DOHH2 (cell line): ENCODE measurements at regions not wholly inside any gene's neighbourhood (a gene's known extent, or its start where the extent isn't known, plus 50 kb on each side); places are given as distances from the start of the nearest gene placed in this dataset.

ENCODE experiments used
- H3F3A ChIP-seq: fragments of 200-600 bp; sonication (generic), shearing (Covaris generic); 2 replicates; pipeline ENCODE4 v1.6.0; 2016; ENCODE audit warnings: antibody characterized with exemption, mild to moderate bottlenecking; ENCODE audit not compliant: control insufficient read depth, insufficient read depth
- H3K27ac ChIP-seq: fragments of 200-600 bp; sonication (generic); 2 replicates; pipeline ENCODE4 v1.5.1; 2014; ENCODE audit warnings: low read depth, mild to moderate bottlenecking, low read length, moderate library complexity
- H3K27me3 ChIP-seq: fragments of 200-600 bp; sonication (generic); 2 replicates; pipeline ENCODE4 v1.6.1; 2014; ENCODE audit warnings: mild to moderate bottlenecking, low read length, mixed read lengths; ENCODE audit not compliant: control insufficient read depth
- H3K36me3 ChIP-seq: fragments of 200-600 bp; sonication (generic); 2 replicates; pipeline ENCODE4 v1.6.1; 2014; ENCODE audit warnings: mild to moderate bottlenecking, low read length, moderate library complexity, mixed read lengths; ENCODE audit not compliant: control insufficient read depth
- H3K4me1 ChIP-seq: fragments of 200-600 bp; sonication (generic); 2 replicates; pipeline ENCODE4 v1.6.1; 2014; ENCODE audit warnings: mild to moderate bottlenecking, low read length, mixed read lengths; ENCODE audit not compliant: control insufficient read depth
- H3K4me2 ChIP-seq: fragments of 200-600 bp; sonication (generic); 2 replicates; pipeline ENCODE4 v1.6.0; 2014; ENCODE audit warnings: mild to moderate bottlenecking, low read length, moderate library complexity
- H3K4me3 ChIP-seq: fragments of 200-600 bp; sonication (generic); 2 replicates; pipeline ENCODE4 v1.5.1; 2014; ENCODE audit warnings: mild to moderate bottlenecking, low read length, mixed read lengths
- H3K79me2 ChIP-seq: fragments of 200-600 bp; sonication (generic); 2 replicates; pipeline ENCODE4 v1.6.1; 2014; ENCODE audit warnings: mild to moderate bottlenecking, low read length, mixed read lengths; ENCODE audit not compliant: control insufficient read depth
- H3K9me2 ChIP-seq: fragments of 200-600 bp; sonication (generic); replicated peaks from 2 replicates; pipeline ENCODE4 v1.6.1; 2014; ENCODE audit warnings: mild to moderate bottlenecking, low read length, mixed read lengths; ENCODE audit not compliant: control insufficient read depth
- H3K9me3 ChIP-seq: fragments of 200-600 bp; sonication (generic); 2 replicates; pipeline ENCODE4 v1.6.1; 2014; ENCODE audit warnings: antibody characterized with exemption, low read length, mixed read lengths; ENCODE audit not compliant: control insufficient read depth, insufficient read depth
- H4K20me1 ChIP-seq: fragments of 200-600 bp; sonication (generic); 2 replicates; pipeline ENCODE4 v1.6.0; 2014; ENCODE audit warnings: low read depth, mild to moderate bottlenecking, antibody characterized with exemption, low read length, moderate library complexity; ENCODE audit not compliant: control insufficient read depth, insufficient read depth
- EZH2phosphoT487 ChIP-seq: fragments of 200-600 bp; sonication (generic); IDR thresholded peaks from 2 replicates; pipeline ENCODE4 v1.6.1; 2017; ENCODE audit warnings: borderline replicate concordance, mild to moderate bottlenecking, antibody characterized with exemption, low read length, moderate library complexity, mixed read lengths
- TF ChIP-seq, protein P1 (sequence below): fragments of 200-600 bp; sonication (generic); IDR thresholded peaks from one replicate; pipeline ENCODE4 v1.5.1; 2014; ENCODE audit warnings: antibody characterized with exemption, mild to moderate bottlenecking, low read depth, low read length; ENCODE audit not compliant: poor library complexity, severe bottlenecking

DNA sequence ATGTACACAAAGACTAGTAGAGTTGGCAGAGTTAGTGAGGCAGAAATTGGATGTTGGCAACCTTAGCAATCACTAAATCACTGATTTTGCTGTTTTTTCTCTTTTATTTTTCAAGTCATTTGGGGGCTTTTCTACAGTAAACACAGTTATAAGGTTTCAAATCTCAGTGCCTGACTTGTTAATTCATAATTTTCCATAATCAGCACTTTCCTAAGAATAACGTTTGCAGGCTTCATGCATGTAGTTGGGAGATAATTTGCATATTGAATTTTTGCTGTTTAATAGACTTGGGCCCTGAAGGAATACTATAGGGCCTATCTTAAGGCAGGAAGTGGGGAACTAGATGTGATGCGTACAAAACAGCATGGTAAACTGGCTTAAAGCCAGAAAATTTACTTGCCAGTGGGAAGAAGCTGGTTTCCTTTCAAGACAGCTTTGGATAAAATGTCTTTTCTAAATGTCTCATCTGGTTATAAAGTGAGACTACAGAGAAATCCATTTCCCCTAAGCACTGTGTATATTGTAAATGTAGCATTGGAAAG lies 127.2 kb upstream of the SMIM21 start:
- Histone ChIP-seq H3K79me2 (no peaks in the 10 kb centered on the region), H3K9me3 (no peaks in the 10 kb centered on the region), H3K4me3 (no peak overlapping the region), H3K9me2 (no peaks in the 10 kb centered on the region), H4K20me1 (no peaks in the 10 kb centered on the region), H3F3A (no peaks in the 10 kb centered on the region), H3K36me3 (no peaks in the 10 kb centered on the region), H3K27ac (no peak overlapping the region), H3K4me2 (no peak overlapping the region), H3K27me3 (no peaks in the 10 kb centered on the region), H3K4me1 (no peaks in the 10 kb centered on the region)
- no peak for TF ChIP-seq EZH2phosphoT487
- TF ChIP-seq, protein P1, sequence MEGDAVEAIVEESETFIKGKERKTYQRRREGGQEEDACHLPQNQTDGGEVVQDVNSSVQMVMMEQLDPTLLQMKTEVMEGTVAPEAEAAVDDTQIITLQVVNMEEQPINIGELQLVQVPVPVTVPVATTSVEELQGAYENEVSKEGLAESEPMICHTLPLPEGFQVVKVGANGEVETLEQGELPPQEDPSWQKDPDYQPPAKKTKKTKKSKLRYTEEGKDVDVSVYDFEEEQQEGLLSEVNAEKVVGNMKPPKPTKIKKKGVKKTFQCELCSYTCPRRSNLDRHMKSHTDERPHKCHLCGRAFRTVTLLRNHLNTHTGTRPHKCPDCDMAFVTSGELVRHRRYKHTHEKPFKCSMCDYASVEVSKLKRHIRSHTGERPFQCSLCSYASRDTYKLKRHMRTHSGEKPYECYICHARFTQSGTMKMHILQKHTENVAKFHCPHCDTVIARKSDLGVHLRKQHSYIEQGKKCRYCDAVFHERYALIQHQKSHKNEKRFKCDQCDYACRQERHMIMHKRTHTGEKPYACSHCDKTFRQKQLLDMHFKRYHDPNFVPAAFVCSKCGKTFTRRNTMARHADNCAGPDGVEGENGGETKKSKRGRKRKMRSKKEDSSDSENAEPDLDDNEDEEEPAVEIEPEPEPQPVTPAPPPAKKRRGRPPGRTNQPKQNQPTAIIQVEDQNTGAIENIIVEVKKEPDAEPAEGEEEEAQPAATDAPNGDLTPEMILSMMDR = no peak

DNA sequence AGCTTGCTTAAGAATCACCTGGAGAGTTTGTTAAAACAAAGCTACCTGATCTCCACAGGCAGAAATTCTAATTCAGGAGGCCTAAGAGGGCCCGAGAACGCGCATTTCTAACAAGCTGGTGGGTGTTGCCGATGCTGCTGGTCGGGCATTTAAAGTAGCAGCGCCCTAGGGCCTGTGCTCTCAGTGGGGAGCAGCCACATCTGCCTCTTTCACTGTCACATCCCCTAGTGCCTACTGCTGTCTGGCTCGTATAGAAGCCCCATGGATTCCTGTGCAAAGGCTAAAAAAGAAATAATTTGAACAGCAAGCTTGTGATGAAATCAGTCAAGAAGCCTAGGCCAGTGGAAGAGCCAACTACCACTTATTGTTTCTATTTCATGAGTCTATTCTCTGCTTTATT lies 126.7 kb upstream of the SMIM21 start:
- Histone ChIP-seq H3K27me3 (no peaks in the 10 kb centered on the region), H3K27ac (no peak overlapping the region), H3K4me1 (no peaks in the 10 kb centered on the region), H3K4me3 (no peak overlapping the region), H3K79me2 (no peaks in the 10 kb centered on the region), H3K4me2 (no peak overlapping the region), H3K36me3 (no peaks in the 10 kb centered on the region), H3F3A (no peaks in the 10 kb centered on the region), H3K9me3 (no peaks in the 10 kb centered on the region), H4K20me1 (no peaks in the 10 kb centered on the region), H3K9me2 (no peaks in the 10 kb centered on the region)
- TF ChIP-seq, protein P1 = no peak
- no peak for TF ChIP-seq EZH2phosphoT487

DNA sequence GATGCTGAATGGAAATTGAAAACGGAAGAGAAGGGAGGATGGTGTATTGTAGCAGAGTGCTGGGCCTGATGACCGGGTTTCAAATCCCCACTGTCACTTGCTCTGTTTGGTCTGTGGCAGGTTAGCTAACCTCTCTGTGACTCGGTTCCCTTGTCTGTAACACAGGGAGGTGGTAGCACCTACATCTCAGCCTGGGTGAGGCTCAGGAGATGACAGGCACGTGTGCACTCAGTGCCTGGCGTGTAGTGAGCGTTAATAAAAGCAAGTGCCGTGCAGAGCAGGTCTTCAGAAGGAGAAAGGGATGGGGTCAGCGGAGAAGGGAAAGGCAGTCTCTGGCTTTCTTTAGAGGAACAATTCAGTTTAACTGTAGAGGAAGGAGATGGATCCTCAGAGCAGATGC lies 125.5 kb upstream of the SMIM21 start:
- no peak overlapping the region for H3K27ac ChIP-seq
- no peaks in the 10 kb centered on the region for H3F3A ChIP-seq
- no peaks in the 10 kb centered on the region for H3K9me3 ChIP-seq
- H3K4me3 ChIP-seq = no peak overlapping the region
- H4K20me1 ChIP-seq = no peaks in the 10 kb centered on the region
- H3K9me2 ChIP-seq = no peaks in the 10 kb centered on the region
- TF ChIP-seq EZH2phosphoT487 = no peak
- TF ChIP-seq, protein P1 = no peak
- H3K4me1 ChIP-seq = no peaks in the 10 kb centered on the region
- H3K36me3 ChIP-seq = no peaks in the 10 kb centered on the region
- no peaks in the 10 kb centered on the region for H3K79me2 ChIP-seq
- H3K4me2 ChIP-seq = no peak overlapping the region
- H3K27me3 ChIP-seq = no peaks in the 10 kb centered on the region
